WTC11 (cell line): ENCODE measurements at regions not wholly inside any gene's neighbourhood (a gene's known extent, or its start where the extent isn't known, plus 50 kb on each side); places are given as distances from the start of the nearest gene placed in this dataset.

ENCODE experiments used
- ATAC-seq: fragments of 200-7000 bp; cut with Tn5 transposase; 2 replicates; pipeline ENCODE4 v1.10.0; 2021; ENCODE audit warnings: mild to moderate bottlenecking, moderate library complexity
- CTCF ChIA-PET: fragments of 300-600 bp; sonication (Branson Sonifier 250); formaldehyde crosslinking; loops from one replicate; lab custom pipeline; 2021; ENCODE audit warnings: antibody characterized with exemption; lab: Charles Lee
- POLR2A ChIA-PET: fragments of 350-600 bp; sonication (Branson Sonifier 250); formaldehyde crosslinking; loops from one replicate; lab custom pipeline; 2021; ENCODE audit warnings: antibody characterized with exemption; lab: Charles Lee
- DNase-seq: peaks from one replicate; pipeline ENCODE4 v3.0.0; 2021; ENCODE audit warnings: low spot score
- H3K27ac Mint-ChIP-seq: 2 replicates; pipeline ENCODE4 v1.8.0; 2021; ENCODE audit warnings: mixed read lengths
- H3K27me3 Mint-ChIP-seq: 2 replicates; pipeline ENCODE4 v1.8.0; 2021; ENCODE audit warnings: low read depth, mild to moderate bottlenecking, moderate library complexity, mixed read lengths
- H3K36me3 Mint-ChIP-seq: 2 replicates; pipeline ENCODE4 v1.8.0; 2021; ENCODE audit warnings: mixed read lengths
- H3K4me1 Mint-ChIP-seq: 2 replicates; pipeline ENCODE4 v1.8.0; 2022; ENCODE audit warnings: mixed read lengths
- H3K4me3 Mint-ChIP-seq: 2 replicates; pipeline ENCODE4 v1.8.0; 2021; ENCODE audit warnings: mild to moderate bottlenecking, moderate library complexity, mixed read lengths
- H3K9me3 Mint-ChIP-seq: 2 replicates; pipeline ENCODE4 v1.8.0; 2021; ENCODE audit warnings: mixed read lengths
- ATF1 ChIP-seq: sonication (generic); formaldehyde crosslinking; IDR thresholded peaks from 2 replicates; pipeline ENCODE4 v1.8.1; 2023; ENCODE audit warnings: mild to moderate bottlenecking, moderate library complexity, missing genetic modification reagents
- ESRRA ChIP-seq: sonication (generic); formaldehyde crosslinking; IDR thresholded peaks from 2 replicates; pipeline ENCODE4 v1.8.1; 2022; ENCODE audit warnings: mild to moderate bottlenecking, missing genetic modification reagents, borderline replicate concordance
- ETV6 ChIP-seq: sonication (generic); formaldehyde crosslinking; IDR thresholded peaks from 2 replicates; pipeline ENCODE4 v1.8.1; 2022; ENCODE audit warnings: mild to moderate bottlenecking, missing genetic modification reagents
- GTF2I ChIP-seq: fragments of 250-450 bp; sonication (Bioruptor Pico); conservative IDR thresholded peaks from 2 replicates; pipeline ENCODE4 v1.4.0; 2021; ENCODE audit warnings: mild to moderate bottlenecking
- NR2C2 ChIP-seq: sonication (generic); formaldehyde crosslinking; IDR thresholded peaks from 2 replicates; pipeline ENCODE4 v1.8.0; 2022; ENCODE audit warnings: mild to moderate bottlenecking, missing genetic modification reagents
- OVOL2 ChIP-seq: fragments of 250-450 bp; sonication (Bioruptor Pico); IDR thresholded peaks from 2 replicates; pipeline ENCODE4 v1.9.0; 2021; ENCODE audit warnings: mild to moderate bottlenecking, borderline replicate concordance
- SMAD3 ChIP-seq: sonication (generic); formaldehyde crosslinking; IDR thresholded peaks from 2 replicates; pipeline ENCODE4 v1.8.0; 2022; ENCODE audit warnings: missing genetic modification reagents, mild to moderate bottlenecking, borderline replicate concordance
- ZNF317 ChIP-seq: sonication (generic); formaldehyde crosslinking; IDR thresholded peaks from 2 replicates; pipeline ENCODE4 v1.8.1; 2023; ENCODE audit warnings: low read depth, mild to moderate bottlenecking, moderate library complexity, missing genetic modification reagents, borderline replicate concordance
- ZNF396 ChIP-seq: fragments of 250-450 bp; sonication (Bioruptor Pico); IDR thresholded peaks from 2 replicates; pipeline ENCODE4 v1.8.0; 2021; ENCODE audit warnings: mild to moderate bottlenecking, moderate library complexity, borderline replicate concordance
- TF ChIP-seq, protein P1 (sequence below): sonication (generic); formaldehyde crosslinking; IDR thresholded peaks from 2 replicates; pipeline ENCODE4 v1.8.1; 2022; ENCODE audit warnings: missing genetic modification reagents, borderline replicate concordance
- TF ChIP-seq, protein P2 (sequence below): sonication (generic); formaldehyde crosslinking; IDR thresholded peaks from 2 replicates; pipeline ENCODE4 v1.8.0; 2023; ENCODE audit warnings: missing genetic modification reagents
- TF ChIP-seq, protein P3 (sequence below): sonication (generic); formaldehyde crosslinking; IDR thresholded peaks from 2 replicates; pipeline ENCODE4 v1.8.0; 2022; ENCODE audit warnings: missing genetic modification reagents
- TF ChIP-seq, protein P4 (sequence below): fragments of 250-450 bp; sonication (Bioruptor Pico); IDR thresholded peaks from 2 replicates; pipeline ENCODE4 v1.9.0; 2021; ENCODE audit warnings: mild to moderate bottlenecking
- TF ChIP-seq, protein P5 (sequence below): sonication (generic); formaldehyde crosslinking; conservative IDR thresholded peaks from 2 replicates; pipeline ENCODE4 v1.8.1; 2022; ENCODE audit warnings: mild to moderate bottlenecking, missing genetic modification reagents
- TF ChIP-seq, protein P6 (sequence below): sonication (generic); formaldehyde crosslinking; IDR thresholded peaks from 2 replicates; pipeline ENCODE4 v1.8.1; 2022; ENCODE audit warnings: mild to moderate bottlenecking, missing genetic modification reagents, moderate library complexity, borderline replicate concordance
- TF ChIP-seq, protein P7 (sequence below): sonication (generic); formaldehyde crosslinking; IDR thresholded peaks from 2 replicates; pipeline ENCODE4 v1.8.1; 2023; ENCODE audit warnings: mild to moderate bottlenecking, missing genetic modification reagents, moderate library complexity
- TF ChIP-seq, protein P8 (sequence below): fragments of 250-450 bp; sonication (Bioruptor Pico); conservative IDR thresholded peaks from 2 replicates; pipeline ENCODE4 v1.9.0; 2021; ENCODE audit warnings: mild to moderate bottlenecking

DNA sequence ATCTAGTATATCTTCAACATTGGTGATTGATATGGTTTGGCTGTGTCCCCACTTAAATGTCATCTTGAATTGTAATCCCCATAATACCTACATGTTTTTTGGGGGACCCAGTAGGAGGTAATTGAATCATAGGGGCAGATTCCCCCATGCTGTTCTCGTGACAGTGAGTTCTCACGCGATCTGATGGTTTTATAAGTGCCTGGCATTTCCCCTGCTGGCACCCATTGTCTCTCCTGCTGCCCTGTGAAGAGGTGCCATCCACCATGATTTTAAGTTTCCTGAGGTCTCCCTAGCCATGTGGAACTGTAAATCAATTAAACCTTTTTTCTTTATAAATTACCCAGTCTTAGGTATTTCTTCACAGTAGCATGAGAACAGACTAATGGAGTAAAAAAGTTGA, 1094.6 kb downstream of the ROBO2 start:
- Mint-ChIP-seq H3K27me3 (no peaks in the 10 kb centered on the region), H3K9me3 (peaks cover 6% of the 10 kb centered on the region), H3K36me3 (no peaks in the 10 kb centered on the region; the same call in 1 of the 2 replicates), H3K4me1 (peaks cover 4% of the 10 kb centered on the region), H3K27ac (no peak overlapping the region), H3K4me3 (no peak overlapping the region)
- no peak for TF ChIP-seq ESRRA (CRISPR knock-in tag)
- DNase-seq, result no peak
- no peak for ATAC-seq
- ChIA-PET POLR2A (no interaction called here), CTCF (no interaction called here)

DNA sequence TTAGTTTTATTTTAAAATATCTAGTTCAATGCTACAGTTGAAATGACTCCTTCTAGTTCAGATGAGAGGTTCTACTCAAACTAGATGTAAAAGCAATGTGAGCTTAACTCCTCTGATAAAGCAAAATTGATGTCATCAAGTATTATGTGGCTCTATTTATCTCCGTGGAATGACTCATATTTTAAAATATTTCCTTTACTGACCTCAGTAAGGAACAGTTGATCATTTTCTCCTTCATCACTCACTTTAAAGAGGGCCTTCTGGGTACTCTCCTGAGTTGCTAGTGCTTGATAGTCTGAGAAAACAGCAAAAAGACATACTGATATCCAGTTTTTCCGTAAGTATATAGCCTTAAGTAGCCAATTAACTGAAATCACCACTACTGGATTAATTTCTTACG, 1099.3 kb downstream of the ROBO2 start:
- DNase-seq, result no peak
- no peak for ATAC-seq
- Mint-ChIP-seq H3K27me3 (no peaks in the 10 kb centered on the region), H3K27ac (no peak overlapping the region), H3K9me3 (peaks cover 6% of the 10 kb centered on the region), H3K4me3 (no peak overlapping the region), H3K4me1 (peaks cover 4% of the 10 kb centered on the region), H3K36me3 (no peaks in the 10 kb centered on the region; the same call in 1 of the 2 replicates)
- POLR2A ChIA-PET, result no interaction called here
- no peak for TF ChIP-seq ZNF396 (CRISPR knock-in tag)
- TF ChIP-seq OVOL2 (CRISPR knock-in tag), result no peak
- TF ChIP-seq, protein P1, sequence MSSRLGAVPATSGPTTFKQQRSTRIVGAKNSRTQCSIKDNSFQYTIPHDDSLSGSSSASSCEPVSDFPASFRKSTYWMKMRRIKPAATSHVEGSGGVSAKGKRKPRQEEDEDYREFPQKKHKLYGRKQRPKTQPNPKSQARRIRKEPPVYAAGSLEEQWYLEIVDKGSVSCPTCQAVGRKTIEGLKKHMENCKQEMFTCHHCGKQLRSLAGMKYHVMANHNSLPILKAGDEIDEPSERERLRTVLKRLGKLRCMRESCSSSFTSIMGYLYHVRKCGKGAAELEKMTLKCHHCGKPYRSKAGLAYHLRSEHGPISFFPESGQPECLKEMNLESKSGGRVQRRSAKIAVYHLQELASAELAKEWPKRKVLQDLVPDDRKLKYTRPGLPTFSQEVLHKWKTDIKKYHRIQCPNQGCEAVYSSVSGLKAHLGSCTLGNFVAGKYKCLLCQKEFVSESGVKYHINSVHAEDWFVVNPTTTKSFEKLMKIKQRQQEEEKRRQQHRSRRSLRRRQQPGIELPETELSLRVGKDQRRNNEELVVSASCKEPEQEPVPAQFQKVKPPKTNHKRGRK (CRISPR knock-in tag), result no peak
- TF ChIP-seq, protein P2, sequence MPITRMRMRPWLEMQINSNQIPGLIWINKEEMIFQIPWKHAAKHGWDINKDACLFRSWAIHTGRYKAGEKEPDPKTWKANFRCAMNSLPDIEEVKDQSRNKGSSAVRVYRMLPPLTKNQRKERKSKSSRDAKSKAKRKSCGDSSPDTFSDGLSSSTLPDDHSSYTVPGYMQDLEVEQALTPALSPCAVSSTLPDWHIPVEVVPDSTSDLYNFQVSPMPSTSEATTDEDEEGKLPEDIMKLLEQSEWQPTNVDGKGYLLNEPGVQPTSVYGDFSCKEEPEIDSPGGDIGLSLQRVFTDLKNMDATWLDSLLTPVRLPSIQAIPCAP (CRISPR knock-in tag), result no peak
- TF ChIP-seq, protein P3, sequence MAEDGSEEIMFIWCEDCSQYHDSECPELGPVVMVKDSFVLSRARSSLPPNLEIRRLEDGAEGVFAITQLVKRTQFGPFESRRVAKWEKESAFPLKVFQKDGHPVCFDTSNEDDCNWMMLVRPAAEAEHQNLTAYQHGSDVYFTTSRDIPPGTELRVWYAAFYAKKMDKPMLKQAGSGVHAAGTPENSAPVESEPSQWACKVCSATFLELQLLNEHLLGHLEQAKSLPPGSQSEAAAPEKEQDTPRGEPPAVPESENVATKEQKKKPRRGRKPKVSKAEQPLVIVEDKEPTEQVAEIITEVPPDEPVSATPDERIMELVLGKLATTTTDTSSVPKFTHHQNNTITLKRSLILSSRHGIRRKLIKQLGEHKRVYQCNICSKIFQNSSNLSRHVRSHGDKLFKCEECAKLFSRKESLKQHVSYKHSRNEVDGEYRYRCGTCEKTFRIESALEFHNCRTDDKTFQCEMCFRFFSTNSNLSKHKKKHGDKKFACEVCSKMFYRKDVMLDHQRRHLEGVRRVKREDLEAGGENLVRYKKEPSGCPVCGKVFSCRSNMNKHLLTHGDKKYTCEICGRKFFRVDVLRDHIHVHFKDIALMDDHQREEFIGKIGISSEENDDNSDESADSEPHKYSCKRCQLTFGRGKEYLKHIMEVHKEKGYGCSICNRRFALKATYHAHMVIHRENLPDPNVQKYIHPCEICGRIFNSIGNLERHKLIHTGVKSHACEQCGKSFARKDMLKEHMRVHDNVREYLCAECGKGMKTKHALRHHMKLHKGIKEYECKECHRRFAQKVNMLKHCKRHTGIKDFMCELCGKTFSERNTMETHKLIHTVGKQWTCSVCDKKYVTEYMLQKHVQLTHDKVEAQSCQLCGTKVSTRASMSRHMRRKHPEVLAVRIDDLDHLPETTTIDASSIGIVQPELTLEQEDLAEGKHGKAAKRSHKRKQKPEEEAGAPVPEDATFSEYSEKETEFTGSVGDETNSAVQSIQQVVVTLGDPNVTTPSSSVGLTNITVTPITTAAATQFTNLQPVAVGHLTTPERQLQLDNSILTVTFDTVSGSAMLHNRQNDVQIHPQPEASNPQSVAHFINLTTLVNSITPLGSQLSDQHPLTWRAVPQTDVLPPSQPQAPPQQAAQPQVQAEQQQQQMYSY (CRISPR knock-in tag), result no peak
- TF ChIP-seq ESRRA (CRISPR knock-in tag), result no peak
- TF ChIP-seq, protein P4, sequence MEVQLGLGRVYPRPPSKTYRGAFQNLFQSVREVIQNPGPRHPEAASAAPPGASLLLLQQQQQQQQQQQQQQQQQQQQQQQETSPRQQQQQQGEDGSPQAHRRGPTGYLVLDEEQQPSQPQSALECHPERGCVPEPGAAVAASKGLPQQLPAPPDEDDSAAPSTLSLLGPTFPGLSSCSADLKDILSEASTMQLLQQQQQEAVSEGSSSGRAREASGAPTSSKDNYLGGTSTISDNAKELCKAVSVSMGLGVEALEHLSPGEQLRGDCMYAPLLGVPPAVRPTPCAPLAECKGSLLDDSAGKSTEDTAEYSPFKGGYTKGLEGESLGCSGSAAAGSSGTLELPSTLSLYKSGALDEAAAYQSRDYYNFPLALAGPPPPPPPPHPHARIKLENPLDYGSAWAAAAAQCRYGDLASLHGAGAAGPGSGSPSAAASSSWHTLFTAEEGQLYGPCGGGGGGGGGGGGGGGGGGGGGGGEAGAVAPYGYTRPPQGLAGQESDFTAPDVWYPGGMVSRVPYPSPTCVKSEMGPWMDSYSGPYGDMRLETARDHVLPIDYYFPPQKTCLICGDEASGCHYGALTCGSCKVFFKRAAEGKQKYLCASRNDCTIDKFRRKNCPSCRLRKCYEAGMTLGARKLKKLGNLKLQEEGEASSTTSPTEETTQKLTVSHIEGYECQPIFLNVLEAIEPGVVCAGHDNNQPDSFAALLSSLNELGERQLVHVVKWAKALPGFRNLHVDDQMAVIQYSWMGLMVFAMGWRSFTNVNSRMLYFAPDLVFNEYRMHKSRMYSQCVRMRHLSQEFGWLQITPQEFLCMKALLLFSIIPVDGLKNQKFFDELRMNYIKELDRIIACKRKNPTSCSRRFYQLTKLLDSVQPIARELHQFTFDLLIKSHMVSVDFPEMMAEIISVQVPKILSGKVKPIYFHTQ (CRISPR knock-in tag), result no peak
- TF ChIP-seq NR2C2 (CRISPR knock-in tag), result no peak
- CTCF ChIA-PET, result no interaction called here

DNA sequence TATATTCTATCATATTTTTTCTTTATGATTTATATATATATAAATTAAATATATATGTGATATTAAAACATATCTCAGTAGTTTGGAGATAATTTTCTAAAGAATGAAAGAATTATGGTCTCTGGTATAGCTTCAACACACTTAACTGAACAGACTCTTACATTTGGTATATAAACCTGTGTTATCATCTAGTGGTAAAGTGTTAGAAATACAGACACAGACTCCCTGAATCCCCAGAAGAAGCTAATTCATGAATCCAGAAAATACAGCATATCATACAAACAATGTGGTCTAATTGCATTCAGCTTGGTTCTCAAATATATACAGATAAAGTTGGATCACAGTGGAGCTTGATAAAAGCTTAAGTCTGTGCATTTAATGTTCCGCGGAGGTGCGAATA, 1100.4 kb downstream of the ROBO2 start:
- TF ChIP-seq, protein P5, sequence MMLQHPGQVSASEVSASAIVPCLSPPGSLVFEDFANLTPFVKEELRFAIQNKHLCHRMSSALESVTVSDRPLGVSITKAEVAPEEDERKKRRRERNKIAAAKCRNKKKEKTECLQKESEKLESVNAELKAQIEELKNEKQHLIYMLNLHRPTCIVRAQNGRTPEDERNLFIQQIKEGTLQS (CRISPR knock-in tag), result no peak
- no peak for TF ChIP-seq ATF1 (CRISPR knock-in tag)
- TF ChIP-seq, protein P6, sequence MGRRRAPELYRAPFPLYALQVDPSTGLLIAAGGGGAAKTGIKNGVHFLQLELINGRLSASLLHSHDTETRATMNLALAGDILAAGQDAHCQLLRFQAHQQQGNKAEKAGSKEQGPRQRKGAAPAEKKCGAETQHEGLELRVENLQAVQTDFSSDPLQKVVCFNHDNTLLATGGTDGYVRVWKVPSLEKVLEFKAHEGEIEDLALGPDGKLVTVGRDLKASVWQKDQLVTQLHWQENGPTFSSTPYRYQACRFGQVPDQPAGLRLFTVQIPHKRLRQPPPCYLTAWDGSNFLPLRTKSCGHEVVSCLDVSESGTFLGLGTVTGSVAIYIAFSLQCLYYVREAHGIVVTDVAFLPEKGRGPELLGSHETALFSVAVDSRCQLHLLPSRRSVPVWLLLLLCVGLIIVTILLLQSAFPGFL, result no peak
- TF ChIP-seq ETV6 (CRISPR knock-in tag), result no peak
- no peak for TF ChIP-seq SMAD3 (CRISPR knock-in tag)
- TF ChIP-seq, protein P7, sequence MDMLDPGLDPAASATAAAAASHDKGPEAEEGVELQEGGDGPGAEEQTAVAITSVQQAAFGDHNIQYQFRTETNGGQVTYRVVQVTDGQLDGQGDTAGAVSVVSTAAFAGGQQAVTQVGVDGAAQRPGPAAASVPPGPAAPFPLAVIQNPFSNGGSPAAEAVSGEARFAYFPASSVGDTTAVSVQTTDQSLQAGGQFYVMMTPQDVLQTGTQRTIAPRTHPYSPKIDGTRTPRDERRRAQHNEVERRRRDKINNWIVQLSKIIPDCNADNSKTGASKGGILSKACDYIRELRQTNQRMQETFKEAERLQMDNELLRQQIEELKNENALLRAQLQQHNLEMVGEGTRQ (CRISPR knock-in tag), result no peak
- no peak for TF ChIP-seq ZNF317
- TF ChIP-seq GTF2I (CRISPR knock-in tag), result no peak
- TF ChIP-seq, protein P8, sequence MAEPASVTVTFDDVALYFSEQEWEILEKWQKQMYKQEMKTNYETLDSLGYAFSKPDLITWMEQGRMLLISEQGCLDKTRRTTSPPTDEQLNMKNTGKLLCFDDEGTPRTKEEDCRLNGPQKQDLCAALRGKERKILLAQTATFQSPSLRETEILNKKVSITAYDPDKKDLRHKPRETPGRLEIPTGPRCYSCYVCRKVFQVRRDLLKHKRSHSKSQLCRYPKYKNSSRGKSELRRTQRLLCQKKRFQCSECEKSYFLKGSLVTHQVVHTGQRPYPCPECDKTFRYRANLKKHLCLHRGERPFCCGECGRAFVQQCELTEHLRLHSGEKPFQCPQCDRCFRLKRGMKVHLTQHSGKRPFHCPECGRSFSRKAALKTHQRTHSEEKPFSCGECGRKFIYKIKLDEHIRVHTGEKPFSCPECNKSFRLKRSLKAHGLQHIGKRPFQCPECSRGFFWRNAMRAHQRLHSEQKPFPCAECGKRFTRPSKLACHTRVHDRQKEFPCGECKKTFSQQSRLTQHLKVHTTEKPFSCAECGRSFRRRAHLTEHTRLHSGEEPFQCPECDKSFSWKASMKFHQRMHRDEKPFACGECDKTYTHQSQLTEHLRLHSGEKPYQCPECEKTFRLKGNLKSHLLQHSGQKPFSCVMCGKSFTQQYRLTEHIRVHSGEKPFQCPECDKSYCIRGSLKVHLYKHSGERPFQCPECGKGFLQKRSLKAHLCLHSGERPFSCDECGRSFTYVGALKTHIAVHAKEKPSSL (CRISPR knock-in tag), result no peak
- Mint-ChIP-seq H3K4me3 (no peak overlapping the region), H3K27ac (no peak overlapping the region), H3K36me3 (peaks cover 2% of the 10 kb centered on the region), H3K27me3 (no peaks in the 10 kb centered on the region), H3K4me1 (no peaks in the 10 kb centered on the region), H3K9me3 (peaks cover 9% of the 10 kb centered on the region)
- DNase-seq (no peak), ATAC-seq (no peak)
- ChIA-PET POLR2A (interaction anchor here (0.6 kb wide), 1 partner anchor 37 kb away, joined by 3 read pairs; no protein-coding TSS in a partner anchor), CTCF (interaction anchor here (1.0 kb wide), 1 partner anchor 506 kb away, joined by 3 read pairs; no protein-coding TSS in a partner anchor)
